Pancreas (tissue), 10 donors: ENCODE measurements at regions not wholly inside any gene's neighbourhood (a gene's known extent, or its start where the extent isn't known, plus 50 kb on each side); places are given as distances from the start of the nearest gene placed in this dataset.

Source experiments
- ATAC-seq, 4 donors: fragments of 200-7000 bp; cut with Tn5 transposase; one replicate each; pipeline versions ENCODE4 v1.8.0 to v1.9.1; 2020; ENCODE audit warnings: mild to moderate bottlenecking in 4 of 4, moderate library complexity in 4 of 4
- DNase-seq, 6 donors: peaks; one replicate each; pipeline ENCODE4 v3.0.0-alpha.2; 2020
- FAIRE-seq: peaks from 2 replicates; lab custom pipeline; 2012; peaks lifted over from hg19 to GRCh38; lab: Jason Lieb, UNC
- H3K27ac ChIP-seq, 4 donors: fragments of 200-600 bp; sonication (generic); 1 replicate in 3 of 4; 2 replicates in 1 of 4; pipeline versions ENCODE4 v1.5.0 to v1.8.0; 2020
- H3K27me3 ChIP-seq, 4 donors: fragments of 200-600 bp; one replicate each; pipeline ENCODE4 v1.8.0; 2021
- H3K36me3 ChIP-seq, 3 donors: fragments of 200-600 bp; sonication (generic) in 1 of 3; one replicate each; pipeline versions ENCODE4 v1.5.0 to v1.8.0; 2020 to 2021
- H3K4me1 ChIP-seq, 3 donors: fragments of 200-600 bp; one replicate each; pipeline ENCODE4 v1.8.0; 2021
- H3K4me3 ChIP-seq, 4 donors: fragments of 200-600 bp; sonication (generic) in 2 of 4; one replicate each; pipeline versions ENCODE4 v1.5.0 to v1.8.0; 2020 to 2021
- H3K9me3 ChIP-seq, 4 donors: fragments of 200-600 bp; one replicate each; pipeline ENCODE4 v1.8.0; 2021
- CTCF ChIP-seq, 4 donors: fragments of 200-600 bp; sonication (generic) in 3 of 4; IDR thresholded peaks; one replicate each; pipeline versions ENCODE4 v1.5.0 to v1.8.0; 2021; ENCODE audit warnings: antibody characterized with exemption in 4 of 4
- WGBS, 2 donors: extraction: QIAGEN DNeasy Blood & Tissue Kit; methylation state at CpG; one replicate each; pipeline ENCODE4 v1.1.7; 2013; 5-methylcytosine and 5-hydroxymethylcytosine counted together
- intact Hi-C, 3 donors: fragments of 100-400 bp; cut with DNase I; formaldehyde crosslinking; loops; one replicate each; pipeline versions ENCODE4 v1.11.1 to v1.14.2; 2022
- donor health status: healthy with polysubstance abuse.
- donor health status: DM: no; HTN: no; CAD: no; lungs with moderate emphysema.
- donor health status: DM: no; HTN: no; CAD: no.
- donor health status: control.
- donor health status: control.
- donor health status: Bipolar disorder and iron deficiency.
- donor health status: DM: yes; HTN: yes; CAD: no.
- donor health status: DM: no; HTN: no; CAD: no.
- donor health status: DM: no; HTN: no; CAD: no.
- donor health status: DM: yes; HTN: yes; CAD: no.

GRCh38 chr5:84597904-84598303 is 213.2 kb upstream of the EDIL3 start:
- H3K36me3 ChIP-seq: no peaks in the 10 kb centered on the region
- H3K9me3 ChIP-seq: no peaks in the 10 kb centered on the region
- WGBS, 2 donors: 43 to 55% methylated on average over 2 of the region's 2 CpGs
- no peaks in the 10 kb centered on the region for H3K4me1 ChIP-seq
- DNase-seq (no peak), FAIRE-seq (no peak), ATAC-seq (no peak)
- H3K27me3 ChIP-seq: no peaks in the 10 kb centered on the region
- H3K27ac ChIP-seq: no peak overlapping the region
- H3K4me3 ChIP-seq: no peak overlapping the region
- intact Hi-C loops: no loop called here
- TF ChIP-seq CTCF (IDR thresholded peaks at IDR 0.05): no peak

- Histone ChIP-seq H3K27me3 (no peaks in the 10 kb centered on the region), H3K9me3 (no peaks in the 10 kb centered on the region), H3K4me1 (no peaks in the 10 kb centered on the region), H3K4me3 (no peak overlapping the region), H3K36me3 (no peaks in the 10 kb centered on the region), H3K27ac (no peak overlapping the region)
- FAIRE-seq: no peak
- no peak for ATAC-seq
- DNase-seq: no peak
- 76 to 88% methylated on average over 3 of the region's 3 CpGs for WGBS, 2 donors
- TF ChIP-seq CTCF (IDR thresholded peaks at IDR 0.05): no peak
- intact Hi-C loops: no loop called here
Measured at GRCh38 chr5:84590629-84591028, 205.9 kb upstream of the EDIL3 start.

GRCh38 chr5:84589926-84590325 is 205.2 kb upstream of the EDIL3 start:
- intact Hi-C loops: no loop called here
- no peak for FAIRE-seq
- ATAC-seq: no peak
- no peak overlapping the region for H3K4me3 ChIP-seq
- H3K27ac ChIP-seq: no peak overlapping the region
- H3K36me3 ChIP-seq: no peaks in the 10 kb centered on the region
- H3K4me1 ChIP-seq: no peaks in the 10 kb centered on the region
- WGBS, 2 donors: 45 to 62% methylated on average over 1 of the region's 1 CpG
- H3K9me3 ChIP-seq: no peaks in the 10 kb centered on the region
- TF ChIP-seq CTCF (IDR thresholded peaks at IDR 0.05): no peak
- no peaks in the 10 kb centered on the region for H3K27me3 ChIP-seq
- DNase-seq: no peak

- DNase-seq: no peak
- H3K4me3 ChIP-seq: no peak overlapping the region
Measured at GRCh38 chr5:84585218-84585617, 200.5 kb upstream of the EDIL3 start.

GRCh38 chr5:84578226-84578625 is 193.5 kb upstream of the EDIL3 start:
- DNase-seq: no peak
- H3K27ac ChIP-seq: no peak overlapping the region
- no peak overlapping the region for H3K4me3 ChIP-seq
- no peaks in the 10 kb centered on the region for H3K36me3 ChIP-seq
- TF ChIP-seq CTCF (IDR thresholded peaks at IDR 0.05): no peak
- intact Hi-C loops: no loop called here
- no peak for FAIRE-seq
- no peaks in the 10 kb centered on the region for H3K27me3 ChIP-seq
- WGBS, 2 donors: 57 to 64% methylated on average over 5 of the region's 5 CpGs
- no peaks in the 10 kb centered on the region for H3K9me3 ChIP-seq
- H3K4me1 ChIP-seq: no peaks in the 10 kb centered on the region
- no peak for ATAC-seq

More at GRCh38 chr5:84585218-84585617, 200.5 kb upstream of the EDIL3 start:
- Histone ChIP-seq H3K9me3 (no peaks in the 10 kb centered on the region), H3K4me1 (no peaks in the 10 kb centered on the region), H3K27me3 (no peaks in the 10 kb centered on the region), H3K36me3 (no peaks in the 10 kb centered on the region), H3K27ac (no peak overlapping the region)
- no peak for FAIRE-seq
- no peak for TF ChIP-seq CTCF (IDR thresholded peaks at IDR 0.05)
- 58 to 70% methylated on average over 5 of the region's 5 CpGs for WGBS, 2 donors
- no peak for ATAC-seq
- intact Hi-C loops: no loop called here
